T-helper 1 cell (primary cell): ENCODE measurements at regions not wholly inside any gene's neighbourhood (a gene's known extent, or its start where the extent isn't known, plus 50 kb on each side); places are given as distances from the start of the nearest gene placed in this dataset.

Source experiments
- DNase-seq, 5 donors: peaks; one replicate each; pipeline ENCODE4 v3.0.0-alpha.2; 2012 to 2020

GRCh38 chr12:76611533-76611932, 52.0 kb upstream of the OSBPL8 start:
- DNase-seq = no peak

- no peak for DNase-seq
Measured at GRCh38 chr12:76614364-76614763, 54.8 kb upstream of the OSBPL8 start.

GRCh38 chr12:76618031-76618430, 58.5 kb upstream of the OSBPL8 start:
- DNase-seq = no peak

- peak; percentile 36 to 62 (median 49) for DNase-seq
Measured at GRCh38 chr12:76621582-76622024, 62.0 kb upstream of the OSBPL8 start.

GRCh38 chr12:76622351-76622750, 62.8 kb upstream of the OSBPL8 start:
- DNase-seq = no peak

GRCh38 chr12:76622915-76623314, 63.3 kb upstream of the OSBPL8 start:
- no peak for DNase-seq

DNA sequence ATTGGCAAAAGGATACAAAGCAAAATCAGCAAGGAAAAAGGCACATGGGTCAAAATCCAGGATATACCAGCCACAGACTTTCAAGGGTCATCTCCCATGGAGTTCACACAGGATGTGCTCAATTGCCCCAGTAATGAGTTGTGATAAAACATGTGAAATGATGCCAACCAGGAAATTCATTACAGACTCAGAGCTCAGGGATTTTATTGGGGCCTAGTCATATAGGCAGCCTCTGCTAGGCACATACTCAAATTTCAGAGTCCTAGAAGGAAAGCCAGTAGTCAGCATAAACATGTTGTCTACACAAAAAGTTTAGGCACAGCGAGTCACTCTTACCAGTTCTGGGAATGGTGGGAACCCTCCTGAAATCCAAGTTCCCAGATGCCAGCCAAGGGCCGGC, 64.4 kb upstream of the OSBPL8 start:
- DNase-seq = no peak

GRCh38 chr12:76627346-76628135, 68.0 kb upstream of the OSBPL8 start:
- no peak for DNase-seq

- DNase-seq = no peak
Measured at GRCh38 chr12:76628745-76629144, 69.2 kb upstream of the OSBPL8 start.

DNA sequence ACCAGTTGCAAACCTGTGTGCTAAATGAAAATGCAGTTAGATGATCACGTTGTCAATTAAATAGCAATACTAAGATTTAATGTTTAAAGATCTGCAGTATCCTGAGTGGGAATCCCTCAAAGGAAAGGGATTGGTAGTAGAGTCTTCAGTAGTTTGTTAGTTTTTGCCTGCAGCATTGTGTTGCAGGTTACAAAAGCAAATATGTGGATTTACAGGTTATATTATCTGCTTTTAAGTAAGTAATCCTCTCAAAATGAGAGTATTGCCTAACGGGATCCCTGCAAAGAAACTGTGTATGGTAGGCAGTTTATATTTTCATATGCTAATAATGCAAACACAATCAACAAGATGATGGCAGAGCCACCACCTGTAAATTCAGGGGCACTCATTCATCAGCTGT, 72.2 kb upstream of the OSBPL8 start:
- no peak for DNase-seq

DNA sequence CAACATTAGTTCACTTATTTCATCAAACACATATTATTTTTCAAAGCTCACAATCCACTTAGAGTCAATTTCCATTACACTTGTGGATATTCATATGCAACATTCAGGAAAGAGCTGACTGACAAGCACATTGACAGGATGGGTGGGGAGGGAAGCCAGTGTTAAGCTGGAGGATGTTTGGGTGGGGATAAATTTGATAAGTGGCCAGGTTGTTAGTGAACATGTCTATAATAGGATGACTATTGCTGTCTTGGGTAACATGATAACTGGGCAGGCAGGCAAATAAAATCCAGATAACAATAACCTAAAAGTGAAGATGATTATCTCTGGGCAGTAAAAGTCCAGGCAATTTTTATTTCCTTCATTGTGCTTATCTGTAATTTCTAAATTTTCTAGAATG, 73.8 kb upstream of the OSBPL8 start:
- no peak for DNase-seq

DNA sequence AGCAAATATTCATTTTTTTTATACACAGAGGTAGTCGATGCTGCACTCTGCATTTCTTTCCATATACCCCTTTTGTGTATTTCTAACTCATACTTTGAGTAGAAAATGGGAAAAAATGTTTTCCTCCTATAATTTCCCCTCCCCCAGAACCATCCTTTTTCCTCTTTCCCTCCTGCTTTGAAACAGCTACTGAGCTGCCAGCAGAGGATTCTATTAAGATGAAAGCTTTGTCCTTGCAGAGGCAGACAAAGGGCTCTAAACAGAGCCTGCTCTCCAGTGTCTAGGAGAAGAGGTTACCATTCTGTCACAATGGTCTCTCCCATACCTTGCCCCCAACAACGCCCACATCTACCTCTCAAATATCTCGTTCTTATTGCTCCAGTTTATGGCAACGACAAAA, 74.6 kb upstream of the OSBPL8 start:
- no peak for DNase-seq

DNA sequence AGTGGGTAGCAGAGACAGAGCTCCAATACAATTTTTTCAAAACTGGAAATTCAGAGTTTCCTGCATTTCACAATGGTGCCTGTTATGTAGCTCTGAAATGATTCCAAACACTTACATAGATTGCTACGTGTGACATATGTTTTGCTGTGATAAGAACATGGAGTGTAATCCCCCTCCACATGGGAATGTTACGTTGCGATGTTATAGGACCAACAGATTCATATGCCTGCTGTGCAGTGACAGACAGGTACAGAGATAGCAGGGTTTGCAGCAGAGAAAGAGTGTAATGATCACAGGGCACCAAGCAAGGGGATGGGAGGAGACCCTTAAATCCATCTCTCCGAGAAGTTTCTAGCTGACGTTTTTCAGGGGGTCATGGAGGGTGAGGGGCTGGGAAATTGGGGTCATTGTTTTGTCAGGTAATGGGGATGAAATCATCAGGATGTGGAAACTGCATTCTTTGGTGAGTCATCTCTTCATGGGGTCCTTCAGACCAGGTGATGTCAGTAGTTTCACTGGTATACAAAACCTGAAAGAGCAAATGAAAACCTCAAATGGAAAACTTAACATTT, 76.6 kb upstream of the OSBPL8 start:
- no peak for DNase-seq

- no peak for DNase-seq
Measured at GRCh38 chr12:76637807-76638206, 78.2 kb upstream of the OSBPL8 start.

DNA sequence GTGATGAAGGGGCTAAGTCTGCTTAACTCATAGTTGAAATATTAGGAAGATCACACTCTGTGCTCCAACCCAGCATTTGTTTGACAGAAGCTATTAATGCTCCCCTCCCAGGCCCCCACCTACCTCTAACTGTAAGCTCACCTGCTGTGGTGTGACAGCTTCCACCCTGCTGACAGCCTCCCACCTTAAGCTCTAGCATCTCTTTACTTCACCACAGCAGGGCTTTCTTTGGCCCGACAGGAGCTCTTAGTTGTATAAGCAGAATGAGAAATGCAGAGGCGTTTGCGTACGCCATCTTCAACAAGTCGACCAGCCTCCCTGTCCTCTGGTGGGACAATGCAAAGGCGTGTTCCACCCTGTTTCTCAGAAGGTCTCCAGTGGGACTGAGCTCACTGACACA, 80.1 kb upstream of the OSBPL8 start:
- no peak for DNase-seq

DNA sequence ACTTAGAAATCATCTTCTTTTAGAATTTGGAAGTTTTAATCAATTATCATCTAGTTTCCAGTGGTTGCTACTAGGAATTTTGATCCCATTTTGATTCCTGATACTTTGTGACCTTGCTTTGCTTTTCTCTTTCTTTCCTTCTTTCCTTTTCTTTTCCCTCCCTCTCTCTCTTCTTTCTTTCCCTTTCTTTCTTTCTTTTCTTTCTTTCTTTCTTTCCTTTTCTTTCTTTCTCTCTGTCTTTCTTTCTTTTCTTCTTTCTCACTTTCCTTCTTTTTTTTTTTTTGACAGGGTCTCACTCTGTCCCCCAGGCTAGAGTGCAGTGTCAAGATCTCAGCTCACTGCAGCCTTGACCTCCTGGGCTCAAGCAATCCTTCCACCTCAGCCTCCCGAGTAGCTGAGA, 81.5 kb upstream of the OSBPL8 start:
- DNase-seq = no peak

GRCh38 chr12:76641961-76642360, 82.4 kb upstream of the OSBPL8 start:
- no peak for DNase-seq

DNA sequence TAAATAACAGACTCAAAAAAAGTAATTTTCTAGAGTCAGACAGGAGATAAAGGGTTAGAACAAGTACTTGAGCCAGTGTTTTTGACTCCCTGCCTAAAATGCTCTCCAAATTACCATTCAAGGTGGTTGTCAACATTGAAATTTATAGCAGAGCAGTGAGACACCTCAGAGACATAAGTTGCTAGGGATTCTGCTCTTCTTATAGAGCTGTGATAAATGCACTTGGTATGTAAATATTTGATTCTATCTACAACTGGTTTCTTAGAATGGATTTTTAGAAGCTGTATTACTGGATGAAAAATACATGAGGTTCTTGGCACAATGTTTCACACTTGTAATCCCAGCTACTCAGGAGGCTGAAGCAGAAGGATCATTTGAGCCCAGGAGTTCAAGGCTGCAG, 83.9 kb upstream of the OSBPL8 start:
- no peak for DNase-seq

- no peak for DNase-seq
Measured at GRCh38 chr12:76644950-76645349, 85.4 kb upstream of the OSBPL8 start.

- no peak for DNase-seq
Measured at GRCh38 chr12:76645934-76646333, 86.4 kb upstream of the OSBPL8 start.

GRCh38 chr12:76646366-76646765, 86.8 kb upstream of the OSBPL8 start:
- no peak for DNase-seq

DNA sequence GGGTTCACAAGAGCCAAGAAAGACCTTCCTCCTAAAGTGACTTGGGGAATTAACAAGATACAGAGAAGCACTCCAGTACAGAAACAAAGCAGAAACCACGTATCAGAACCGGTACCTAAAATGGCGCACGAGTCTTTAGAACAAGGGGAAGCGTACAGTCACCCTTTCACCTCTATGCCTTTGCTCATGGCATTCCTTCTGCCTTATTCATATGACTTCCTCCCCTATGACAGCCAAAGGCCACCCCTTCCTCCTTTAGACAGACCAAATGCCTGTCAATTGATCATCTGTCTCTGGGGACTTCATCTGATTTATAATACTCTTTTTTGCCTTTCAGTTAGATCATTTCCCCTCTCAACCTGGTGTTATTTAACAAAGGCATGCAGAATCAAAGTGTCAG, 89.5 kb upstream of the OSBPL8 start:
- no peak for DNase-seq

DNA sequence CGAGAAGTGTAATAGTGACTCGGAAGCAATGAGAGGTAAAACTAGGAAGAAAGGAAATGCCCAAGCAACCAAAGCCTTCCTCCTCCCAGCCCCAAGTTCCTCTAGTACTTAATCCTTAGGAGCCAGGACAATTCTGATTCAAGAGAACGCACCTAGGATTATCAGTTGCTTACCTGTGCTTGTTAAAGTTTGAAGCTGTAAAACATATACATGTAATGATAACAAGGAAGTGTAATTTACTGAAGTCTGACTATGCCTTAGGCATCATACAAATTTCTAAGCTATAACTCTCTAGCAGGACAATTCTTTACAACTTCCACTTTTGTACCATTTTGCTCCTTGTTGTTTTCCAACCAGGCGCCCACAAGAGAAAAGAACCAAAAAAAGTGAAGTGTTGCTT, 92.8 kb upstream of the OSBPL8 start:
- no peak for DNase-seq

DNA sequence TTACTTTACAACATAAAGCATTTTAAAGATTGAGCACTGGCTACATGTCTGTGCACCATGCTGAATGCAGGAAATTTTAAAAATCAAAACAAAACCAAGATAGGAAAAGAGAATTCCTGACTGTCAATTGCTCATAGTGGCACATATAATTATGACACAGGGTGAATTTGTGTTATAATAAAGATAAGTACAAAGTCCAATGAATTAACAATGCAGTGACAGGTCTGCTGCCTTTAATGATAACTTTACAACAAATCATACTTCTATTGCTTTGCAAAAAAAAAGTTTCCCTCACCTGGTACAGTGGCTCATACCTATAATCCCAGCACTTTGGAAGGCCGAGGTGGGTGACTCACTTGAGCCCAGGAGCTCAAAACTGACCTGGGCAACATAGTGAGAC, 93.8 kb upstream of the OSBPL8 start:
- no peak for DNase-seq

GRCh38 chr12:76664731-76665130, 99.2 kb upstream of the ZDHHC17 start:
- no peak for DNase-seq
